ENCODE measurements at regions not wholly inside any gene's neighbourhood (a gene's known extent, or its start where the extent isn't known, plus 50 kb on each side); places are given as distances from the start of the nearest gene placed in this dataset.
"Not testable (repeated sequence)": the region's sequence is repeated elsewhere in the genome, so short reads cannot be mapped to it uniquely, and the experiment has no call there.

DNA sequence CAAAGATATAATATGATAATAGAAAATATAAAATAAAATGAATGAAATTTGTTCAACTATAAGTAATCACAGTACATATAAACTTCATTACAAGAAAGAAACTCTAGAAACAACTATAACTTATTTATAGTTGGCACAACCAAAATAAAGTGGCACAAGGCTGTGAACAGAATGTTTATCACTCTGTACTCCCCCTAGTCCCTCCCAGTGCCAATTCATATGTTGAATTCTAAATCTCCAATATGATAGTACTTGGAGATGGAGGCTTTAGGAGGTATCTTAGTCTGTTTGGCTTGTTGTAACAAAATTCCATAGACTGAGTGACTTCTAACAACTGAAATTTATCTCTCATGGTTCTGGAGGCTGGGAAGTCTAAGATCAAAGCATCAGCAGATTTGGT lies 145.0 kb upstream of the TMEM229A start (continued):
- TF ChIP-seq ZNF423 (CRISPR knock-in tag; IDR thresholded peaks at IDR 0.05) (no peak), NFYB (CRISPR knock-in tag; conservative IDR thresholded peaks at IDR 0.05; ENCODE audit: low read depth) (no peak)
- TF ChIP-seq, protein P1, sequence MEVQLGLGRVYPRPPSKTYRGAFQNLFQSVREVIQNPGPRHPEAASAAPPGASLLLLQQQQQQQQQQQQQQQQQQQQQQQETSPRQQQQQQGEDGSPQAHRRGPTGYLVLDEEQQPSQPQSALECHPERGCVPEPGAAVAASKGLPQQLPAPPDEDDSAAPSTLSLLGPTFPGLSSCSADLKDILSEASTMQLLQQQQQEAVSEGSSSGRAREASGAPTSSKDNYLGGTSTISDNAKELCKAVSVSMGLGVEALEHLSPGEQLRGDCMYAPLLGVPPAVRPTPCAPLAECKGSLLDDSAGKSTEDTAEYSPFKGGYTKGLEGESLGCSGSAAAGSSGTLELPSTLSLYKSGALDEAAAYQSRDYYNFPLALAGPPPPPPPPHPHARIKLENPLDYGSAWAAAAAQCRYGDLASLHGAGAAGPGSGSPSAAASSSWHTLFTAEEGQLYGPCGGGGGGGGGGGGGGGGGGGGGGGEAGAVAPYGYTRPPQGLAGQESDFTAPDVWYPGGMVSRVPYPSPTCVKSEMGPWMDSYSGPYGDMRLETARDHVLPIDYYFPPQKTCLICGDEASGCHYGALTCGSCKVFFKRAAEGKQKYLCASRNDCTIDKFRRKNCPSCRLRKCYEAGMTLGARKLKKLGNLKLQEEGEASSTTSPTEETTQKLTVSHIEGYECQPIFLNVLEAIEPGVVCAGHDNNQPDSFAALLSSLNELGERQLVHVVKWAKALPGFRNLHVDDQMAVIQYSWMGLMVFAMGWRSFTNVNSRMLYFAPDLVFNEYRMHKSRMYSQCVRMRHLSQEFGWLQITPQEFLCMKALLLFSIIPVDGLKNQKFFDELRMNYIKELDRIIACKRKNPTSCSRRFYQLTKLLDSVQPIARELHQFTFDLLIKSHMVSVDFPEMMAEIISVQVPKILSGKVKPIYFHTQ (CRISPR knock-in tag; IDR thresholded peaks at IDR 0.05): no peak
- TF ChIP-seq, protein P2, sequence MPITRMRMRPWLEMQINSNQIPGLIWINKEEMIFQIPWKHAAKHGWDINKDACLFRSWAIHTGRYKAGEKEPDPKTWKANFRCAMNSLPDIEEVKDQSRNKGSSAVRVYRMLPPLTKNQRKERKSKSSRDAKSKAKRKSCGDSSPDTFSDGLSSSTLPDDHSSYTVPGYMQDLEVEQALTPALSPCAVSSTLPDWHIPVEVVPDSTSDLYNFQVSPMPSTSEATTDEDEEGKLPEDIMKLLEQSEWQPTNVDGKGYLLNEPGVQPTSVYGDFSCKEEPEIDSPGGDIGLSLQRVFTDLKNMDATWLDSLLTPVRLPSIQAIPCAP (CRISPR knock-in tag; IDR thresholded peaks at IDR 0.05): no peak

DNA sequence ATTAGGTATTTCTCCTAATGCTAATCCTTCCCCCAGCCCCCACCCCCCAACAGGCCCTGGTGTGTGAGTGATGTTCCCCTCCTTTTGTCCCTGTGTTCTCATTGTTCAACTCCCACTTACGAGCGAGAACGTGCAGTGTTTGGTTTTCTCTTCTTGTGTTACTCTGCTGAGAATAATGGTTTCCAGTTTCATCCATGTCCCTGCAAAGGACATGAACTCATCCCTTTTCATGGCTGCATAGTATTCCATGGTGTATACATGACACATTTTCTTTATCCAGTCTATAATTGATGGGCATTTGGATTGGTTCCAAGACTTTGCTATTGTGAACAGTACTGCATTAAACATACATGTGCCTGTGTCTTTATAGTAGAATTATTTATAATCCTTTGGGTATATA lies 138.9 kb upstream of the TMEM229A start:
- H3K4me3 Mint-ChIP-seq; H3K36me3 Mint-ChIP-seq; POLR2A ChIA-PET; DNase-seq (ENCODE audit: low spot score); CTCF ChIA-PET; ATAC-seq; H3K27ac Mint-ChIP-seq; H3K27me3 Mint-ChIP-seq (ENCODE audit: low read depth); H3K4me1 Mint-ChIP-seq: not testable (repeated sequence)
- TF ChIP-seq GTF2I (CRISPR knock-in tag; conservative IDR thresholded peaks at IDR 0.05): 0 out of 2 replicates have a peak, but pooled peaks have one; percentile 28
- peaks cover 26% of the 10 kb centered on the region for H3K9me3 Mint-ChIP-seq

DNA sequence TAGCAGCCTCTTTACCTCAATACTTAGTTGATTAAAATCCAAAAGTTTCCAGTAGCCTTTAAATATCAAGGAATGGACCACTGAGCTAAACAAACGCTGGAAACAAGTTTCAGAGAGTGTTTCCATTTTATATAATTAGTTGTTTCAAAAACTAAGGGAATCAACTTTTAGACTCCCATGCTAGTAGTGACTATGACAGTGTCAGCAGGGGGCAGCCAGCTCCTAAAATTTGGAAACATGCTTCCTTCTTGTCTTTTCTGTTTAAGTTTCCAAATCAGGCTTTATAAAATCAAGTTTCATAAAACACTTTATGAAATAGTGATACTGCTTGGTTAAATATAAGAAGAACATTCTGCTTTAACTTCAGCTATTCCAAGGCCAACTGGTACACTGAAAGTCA lies 138.2 kb upstream of the TMEM229A start:
- DNase-seq (ENCODE audit: low spot score) (peak; percentile 46), ATAC-seq (no peak)
- ChIA-PET POLR2A (no interaction called here), CTCF (no interaction called here)
- Mint-ChIP-seq H3K4me3 (no peak overlapping the region), H3K4me1 (peaks cover 5% of the 10 kb centered on the region), H3K27me3 (ENCODE audit: low read depth) (no peaks in the 10 kb centered on the region), H3K9me3 (peaks cover 19% of the 10 kb centered on the region), H3K27ac (no peak overlapping the region), H3K36me3 (peaks cover 3% of the 10 kb centered on the region; the same call in 1 of the 2 replicates)
- TF ChIP-seq ELF4 (CRISPR knock-in tag; IDR thresholded peaks at IDR 0.05; ENCODE audit: low read depth): no peak
- TF ChIP-seq, protein P3, sequence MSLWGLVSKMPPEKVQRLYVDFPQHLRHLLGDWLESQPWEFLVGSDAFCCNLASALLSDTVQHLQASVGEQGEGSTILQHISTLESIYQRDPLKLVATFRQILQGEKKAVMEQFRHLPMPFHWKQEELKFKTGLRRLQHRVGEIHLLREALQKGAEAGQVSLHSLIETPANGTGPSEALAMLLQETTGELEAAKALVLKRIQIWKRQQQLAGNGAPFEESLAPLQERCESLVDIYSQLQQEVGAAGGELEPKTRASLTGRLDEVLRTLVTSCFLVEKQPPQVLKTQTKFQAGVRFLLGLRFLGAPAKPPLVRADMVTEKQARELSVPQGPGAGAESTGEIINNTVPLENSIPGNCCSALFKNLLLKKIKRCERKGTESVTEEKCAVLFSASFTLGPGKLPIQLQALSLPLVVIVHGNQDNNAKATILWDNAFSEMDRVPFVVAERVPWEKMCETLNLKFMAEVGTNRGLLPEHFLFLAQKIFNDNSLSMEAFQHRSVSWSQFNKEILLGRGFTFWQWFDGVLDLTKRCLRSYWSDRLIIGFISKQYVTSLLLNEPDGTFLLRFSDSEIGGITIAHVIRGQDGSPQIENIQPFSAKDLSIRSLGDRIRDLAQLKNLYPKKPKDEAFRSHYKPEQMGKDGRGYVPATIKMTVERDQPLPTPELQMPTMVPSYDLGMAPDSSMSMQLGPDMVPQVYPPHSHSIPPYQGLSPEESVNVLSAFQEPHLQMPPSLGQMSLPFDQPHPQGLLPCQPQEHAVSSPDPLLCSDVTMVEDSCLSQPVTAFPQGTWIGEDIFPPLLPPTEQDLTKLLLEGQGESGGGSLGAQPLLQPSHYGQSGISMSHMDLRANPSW (CRISPR knock-in tag; conservative IDR thresholded peaks at IDR 0.05; ENCODE audit: low read depth): no peak
- TF ChIP-seq SMAD4 (CRISPR knock-in tag; IDR thresholded peaks at IDR 0.05): no peak
- no peak for TF ChIP-seq JAZF1 (CRISPR knock-in tag; IDR thresholded peaks at IDR 0.05)
- no peak for TF ChIP-seq JUN (CRISPR knock-in tag; IDR thresholded peaks at IDR 0.05)
- TF ChIP-seq ZNF396 (CRISPR knock-in tag; IDR thresholded peaks at IDR 0.05; ENCODE audit: borderline replicate concordance): no peak
- TF ChIP-seq SP1 (CRISPR knock-in tag; conservative IDR thresholded peaks at IDR 0.05): no peak

DNA sequence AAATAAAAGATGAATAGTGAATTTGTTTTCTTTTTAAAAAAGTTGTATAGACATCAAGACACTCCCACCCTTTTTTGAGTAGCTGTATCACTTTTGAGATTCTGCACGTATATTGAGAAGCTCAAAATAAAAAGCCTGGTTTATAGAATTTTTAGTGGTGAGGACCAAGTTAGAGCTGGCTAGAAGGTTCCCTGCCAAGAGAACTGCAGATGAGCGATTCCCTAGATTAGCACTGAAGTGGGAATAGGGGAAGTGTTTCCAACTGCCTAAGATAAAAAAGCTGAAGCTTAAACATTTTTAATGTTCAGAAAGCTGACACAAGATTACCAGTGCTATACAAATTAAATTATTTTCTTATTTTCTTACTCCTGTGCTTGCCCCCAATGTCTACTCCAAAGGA lies 135.7 kb upstream of the TMEM229A start:
- Mint-ChIP-seq H3K36me3 (0 out of 2 replicates have a peak, but pooled peaks cover 3% of the 10 kb centered on the region), H3K4me1 (peaks cover 5% of the 10 kb centered on the region), H3K9me3 (peaks cover 15% of the 10 kb centered on the region), H3K27me3 (ENCODE audit: low read depth) (no peaks in the 10 kb centered on the region), H3K4me3 (no peak overlapping the region), H3K27ac (no peak overlapping the region)
- ATAC-seq: no peak
- DNase-seq (ENCODE audit: low spot score): no peak
- CTCF ChIA-PET: interaction anchor here (1.4 kb wide), 1 partner anchor 14 kb away, joined by 3 read pairs; no protein-coding TSS in a partner anchor
- POLR2A ChIA-PET: interaction anchor here (0.7 kb wide), 1 partner anchor 296 kb away, joined by 3 read pairs; no protein-coding TSS in a partner anchor
- TF ChIP-seq, protein P4, sequence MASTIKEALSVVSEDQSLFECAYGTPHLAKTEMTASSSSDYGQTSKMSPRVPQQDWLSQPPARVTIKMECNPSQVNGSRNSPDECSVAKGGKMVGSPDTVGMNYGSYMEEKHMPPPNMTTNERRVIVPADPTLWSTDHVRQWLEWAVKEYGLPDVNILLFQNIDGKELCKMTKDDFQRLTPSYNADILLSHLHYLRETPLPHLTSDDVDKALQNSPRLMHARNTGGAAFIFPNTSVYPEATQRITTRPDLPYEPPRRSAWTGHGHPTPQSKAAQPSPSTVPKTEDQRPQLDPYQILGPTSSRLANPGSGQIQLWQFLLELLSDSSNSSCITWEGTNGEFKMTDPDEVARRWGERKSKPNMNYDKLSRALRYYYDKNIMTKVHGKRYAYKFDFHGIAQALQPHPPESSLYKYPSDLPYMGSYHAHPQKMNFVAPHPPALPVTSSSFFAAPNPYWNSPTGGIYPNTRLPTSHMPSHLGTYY (CRISPR knock-in tag; IDR thresholded peaks at IDR 0.05): no peak
- TF ChIP-seq SP1 (CRISPR knock-in tag; conservative IDR thresholded peaks at IDR 0.05) (no peak), NFE2L1 (CRISPR knock-in tag; IDR thresholded peaks at IDR 0.05) (no peak), TP53 (CRISPR knock-in tag; IDR thresholded peaks at IDR 0.05) (no peak), SOX15 (CRISPR knock-in tag; IDR thresholded peaks at IDR 0.05) (no peak), CBFB (CRISPR knock-in tag; IDR thresholded peaks at IDR 0.05; ENCODE audit: low read depth) (no peak), MYBL2 (CRISPR knock-in tag; IDR thresholded peaks at IDR 0.05) (no peak)
- TF ChIP-seq, protein P5, sequence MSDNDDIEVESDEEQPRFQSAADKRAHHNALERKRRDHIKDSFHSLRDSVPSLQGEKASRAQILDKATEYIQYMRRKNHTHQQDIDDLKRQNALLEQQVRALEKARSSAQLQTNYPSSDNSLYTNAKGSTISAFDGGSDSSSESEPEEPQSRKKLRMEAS (CRISPR knock-in tag; IDR thresholded peaks at IDR 0.05): no peak
- TF ChIP-seq, protein P6, sequence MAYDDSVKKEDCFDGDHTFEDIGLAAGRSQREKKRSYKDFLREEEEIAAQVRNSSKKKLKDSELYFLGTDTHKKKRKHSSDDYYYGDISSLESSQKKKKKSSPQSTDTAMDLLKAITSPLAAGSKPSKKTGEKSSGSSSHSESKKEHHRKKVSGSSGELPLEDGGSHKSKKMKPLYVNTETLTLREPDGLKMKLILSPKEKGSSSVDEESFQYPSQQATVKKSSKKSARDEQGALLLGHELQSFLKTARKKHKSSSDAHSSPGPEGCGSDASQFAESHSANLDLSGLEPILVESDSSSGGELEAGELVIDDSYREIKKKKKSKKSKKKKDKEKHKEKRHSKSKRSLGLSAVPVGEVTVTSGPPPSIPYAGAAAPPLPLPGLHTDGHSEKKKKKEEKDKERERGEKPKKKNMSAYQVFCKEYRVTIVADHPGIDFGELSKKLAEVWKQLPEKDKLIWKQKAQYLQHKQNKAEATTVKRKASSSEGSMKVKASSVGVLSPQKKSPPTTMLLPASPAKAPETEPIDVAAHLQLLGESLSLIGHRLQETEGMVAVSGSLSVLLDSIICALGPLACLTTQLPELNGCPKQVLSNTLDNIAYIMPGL (CRISPR knock-in tag; IDR thresholded peaks at IDR 0.05): no peak

Measured in WTC11 (cell line).